H1 (cell line): ENCODE measurements at regions not wholly inside any gene's neighbourhood (a gene's known extent, or its start where the extent isn't known, plus 50 kb on each side); places are given as distances from the start of the nearest gene placed in this dataset.

Source experiments
- CTCF ChIA-PET: fragments of 300-600 bp; sonication (Branson Sonifier 250); formaldehyde crosslinking; loops from one replicate; lab custom pipeline; 2021; ENCODE audit not compliant: partially characterized antibody; lab: Charles Lee
- POLR2A ChIA-PET: fragments of 300-600 bp; sonication (Branson Sonifier 250); formaldehyde crosslinking; loops from one replicate; lab custom pipeline; 2021; ENCODE audit warnings: inconsistent platforms; ENCODE audit not compliant: partially characterized antibody; lab: Charles Lee
- DNase-seq, 2 experiments: peaks; one replicate each; pipeline versions ENCODE4 v3.0.0 to v3.0.0-alpha.2; 2010 to 2022; ENCODE audit warnings: low spot score in 2 of 2, low read depth in 1 of 2, mixed read lengths in 1 of 2
- FAIRE-seq: peaks from 2 replicates; lab custom pipeline; 2011; peaks lifted over from hg19 to GRCh38; lab: Jason Lieb, UNC
- H2AFZ ChIP-seq: 2 replicates; pipeline ENCODE4 v1.8.1; 2012; ENCODE audit warnings: low read length, inconsistent platforms
- H2AK5ac ChIP-seq: 2 replicates; pipeline ENCODE4 v1.6.1; 2013; ENCODE audit warnings: low read depth, low read length
- H2BK120ac ChIP-seq: replicated peaks from 2 replicates; pipeline ENCODE3; 2013; ENCODE audit warnings: low read depth, low read length, inconsistent platforms
- H2BK12ac ChIP-seq: 2 replicates; pipeline ENCODE4 v1.6.1; 2013; ENCODE audit warnings: low read depth, low read length
- H2BK15ac ChIP-seq: 2 replicates; pipeline ENCODE4 v1.6.1; 2013; ENCODE audit warnings: low read length
- H2BK20ac ChIP-seq: 2 replicates; pipeline ENCODE4 v1.6.1; 2013; ENCODE audit warnings: low read length
- H2BK5ac ChIP-seq: 2 replicates; pipeline ENCODE4 v1.6.1; 2013; ENCODE audit warnings: low read depth, low read length
- H3K14ac ChIP-seq: 2 replicates; pipeline ENCODE4 v1.6.1; 2013; ENCODE audit warnings: inconsistent platforms; ENCODE audit not compliant: insufficient read length
- H3K18ac ChIP-seq: 2 replicates; pipeline ENCODE4 v1.6.1; 2013; ENCODE audit warnings: low read length; ENCODE audit errors: extremely low read depth
- H3K23ac ChIP-seq: 2 replicates; pipeline ENCODE4 v1.6.1; 2013; ENCODE audit warnings: inconsistent platforms; ENCODE audit not compliant: insufficient read length
- H3K23me2 ChIP-seq: 2 replicates; pipeline ENCODE4 v1.6.1; 2013; ENCODE audit warnings: low read depth, low read length
- H3K27ac ChIP-seq: 2 replicates; pipeline ENCODE4 v1.6.1; 2011; ENCODE audit warnings: low read depth, low read length, inconsistent platforms
- H3K27me3 ChIP-seq, 4 experiments: replicated peaks in 1 of 4; 1 replicate in 1 of 4; 2 replicates in 3 of 4; pipeline versions ENCODE4 v1.6.1 to v1.8.1; 2011 to 2013; ENCODE audit warnings: low read length in 3 of 4, mild to moderate bottlenecking in 3 of 4, inconsistent platforms in 2 of 4, mixed read lengths in 2 of 4, moderate library complexity in 1 of 4; ENCODE audit not compliant: control insufficient read depth in 3 of 4, insufficient read depth in 3 of 4; ENCODE audit errors: extremely low read depth in 1 of 4
- H3K36me3 ChIP-seq, 4 experiments: 2 replicates each; pipeline versions ENCODE4 v1.6.1 to v1.8.1; 2011 to 2013; ENCODE audit warnings: mild to moderate bottlenecking in 4 of 4, low read length in 3 of 4, moderate library complexity in 2 of 4, control low read depth in 1 of 4, inconsistent platforms in 1 of 4; ENCODE audit not compliant: insufficient read depth in 4 of 4, control insufficient read depth in 2 of 4
- H3K4ac ChIP-seq: replicated peaks from 2 replicates; pipeline ENCODE3; 2013; ENCODE audit warnings: low read length, low read depth, mixed read lengths, inconsistent platforms; ENCODE audit not compliant: insufficient read length
- H3K4me1 ChIP-seq, 4 experiments: replicated peaks in 1 of 4; 1 replicate in 1 of 4; 2 replicates in 3 of 4; pipeline versions ENCODE4 v1.6.1 to v1.8.1; 2011 to 2013; ENCODE audit warnings: low read length in 3 of 4, inconsistent platforms in 2 of 4, mixed read lengths in 1 of 4; ENCODE audit not compliant: insufficient read depth in 4 of 4, control insufficient read depth in 3 of 4
- H3K4me2 ChIP-seq, 2 experiments: 2 replicates each; pipeline versions ENCODE4 v1.6.1 to v1.8.1; 2011 to 2013; ENCODE audit warnings: low read depth in 2 of 2, low read length in 2 of 2, control low read depth in 1 of 2, inconsistent platforms in 1 of 2, mild to moderate bottlenecking in 1 of 2; ENCODE audit not compliant: insufficient read depth in 1 of 2
- H3K4me3 ChIP-seq, 4 experiments: fragments of 200-600, 300-600 bp in 1 of 4; sonication (generic), shearing (Covaris generic), sonication (Bioruptor Twin) in 1 of 4; 2 replicates each; pipeline versions ENCODE4 v1.5.1 to v1.8.1; 2011 to 2016; ENCODE audit warnings: low read length in 4 of 4, low read depth in 3 of 4, control low read depth in 2 of 4, inconsistent platforms in 2 of 4, mild to moderate bottlenecking in 2 of 4, mixed read lengths in 1 of 4, moderate library complexity in 1 of 4; ENCODE audit not compliant: insufficient read depth in 2 of 4; ENCODE audit errors: extremely low read depth in 1 of 4
- H3K56ac ChIP-seq: replicated peaks from 2 replicates; pipeline ENCODE3; 2013; ENCODE audit warnings: low read depth, mild to moderate bottlenecking, mixed read lengths, low read length, inconsistent platforms; ENCODE audit not compliant: insufficient read length
- H3K79me1 ChIP-seq: 2 replicates; pipeline ENCODE4 v1.6.1; 2013; ENCODE audit warnings: low read depth, low read length, control low read depth
- H3K79me2 ChIP-seq, 2 experiments: 2 replicates each; pipeline versions ENCODE4 v1.6.1 to v1.8.1; 2012 to 2013; ENCODE audit warnings: low read length in 2 of 2, mild to moderate bottlenecking in 2 of 2, inconsistent platforms in 1 of 2; ENCODE audit not compliant: insufficient read depth in 2 of 2, control insufficient read depth in 1 of 2
- H3K9ac ChIP-seq, 4 experiments: replicated peaks in 1 of 4; 1 replicate in 1 of 4; 2 replicates in 3 of 4; pipeline versions ENCODE4 v1.6.1 to v1.8.1; 2011 to 2013; ENCODE audit warnings: low read depth in 3 of 4, low read length in 3 of 4, control low read depth in 2 of 4, mild to moderate bottlenecking in 2 of 4, moderate library complexity in 2 of 4, inconsistent platforms in 1 of 4; ENCODE audit errors: extremely low read depth in 1 of 4
- H3K9me3 ChIP-seq, 2 experiments: 2 replicates each; pipeline versions ENCODE4 v1.6.1 to v1.8.1; 2012 to 2013; ENCODE audit warnings: mild to moderate bottlenecking in 2 of 2, moderate library complexity in 2 of 2, control low read depth in 1 of 2, inconsistent platforms in 1 of 2, low read depth in 1 of 2, low read length in 1 of 2, mixed read lengths in 1 of 2; ENCODE audit not compliant: insufficient read depth in 2 of 2
- H4K20me1 ChIP-seq, 2 experiments: replicated peaks in 1 of 2; 2 replicates each; pipeline versions ENCODE3 to v1.8.1; 2011 to 2013; ENCODE audit warnings: inconsistent platforms in 2 of 2, low read length in 2 of 2, mild to moderate bottlenecking in 1 of 2; ENCODE audit not compliant: insufficient read depth in 2 of 2, control insufficient read depth in 1 of 2
- H4K5ac ChIP-seq: 2 replicates; pipeline ENCODE4 v1.6.1; 2013; ENCODE audit warnings: low read length, low read depth, mixed read lengths, inconsistent platforms; ENCODE audit not compliant: insufficient read length
- H4K8ac ChIP-seq: 2 replicates; pipeline ENCODE4 v1.8.0; 2013; ENCODE audit warnings: mild to moderate bottlenecking, moderate library complexity, low read length, inconsistent platforms; ENCODE audit not compliant: insufficient read depth; ENCODE audit errors: extremely low read depth
- H4K91ac ChIP-seq: replicated peaks from 2 replicates; pipeline ENCODE3; 2013; ENCODE audit warnings: low read length, mixed read lengths, inconsistent platforms; ENCODE audit not compliant: insufficient read length
- CBX5 ChIP-seq: fragments of 300-800, 300-1000 bp; sonication (generic); IDR thresholded peaks from 2 replicates; pipeline ENCODE4 v1.7.1; 2016; ENCODE audit warnings: antibody characterized with exemption, low read length, low read depth
- CBX8 ChIP-seq: fragments of 300-800, 300-1000 bp; sonication (generic); IDR thresholded peaks from 2 replicates; pipeline ENCODE4 v1.7.1; 2016; ENCODE audit warnings: low read depth, low read length, borderline replicate concordance
- CTBP2 ChIP-seq: IDR thresholded peaks from 2 replicates; pipeline ENCODE4 v1.7.0; 2011; ENCODE audit warnings: borderline replicate concordance, mild to moderate bottlenecking, moderate library complexity, mixed read lengths, low read length; ENCODE audit not compliant: insufficient read depth, insufficient read length
- FOSL1 ChIP-seq: IDR thresholded peaks from 2 replicates; pipeline ENCODE4 v1.6.1; 2011; ENCODE audit warnings: mild to moderate bottlenecking, low read depth, low read length, moderate library complexity; ENCODE audit not compliant: insufficient read depth
- JUN ChIP-seq: IDR thresholded peaks from 2 replicates; pipeline ENCODE4 v1.6.1; 2011; ENCODE audit warnings: low read depth, mild to moderate bottlenecking, improper control_type of control experiment, low read length
- JUND ChIP-seq: IDR thresholded peaks from 2 replicates; pipeline ENCODE4 v1.6.1; 2011; ENCODE audit warnings: mild to moderate bottlenecking, improper control_type of control experiment, low read length
- MAFK ChIP-seq: IDR thresholded peaks from 2 replicates; pipeline ENCODE4 v1.6.1; 2012; ENCODE audit warnings: low read depth, mild to moderate bottlenecking, improper control_type of control experiment, low read length
- PHF8 ChIP-seq: fragments of 200-600 bp; sonication (generic); conservative IDR thresholded peaks from 2 replicates; pipeline ENCODE4 v1.7.1; 2012; ENCODE audit warnings: low read depth, mild to moderate bottlenecking, inconsistent platforms, low read length, moderate library complexity
- POLR2A ChIP-seq, 2 experiments: IDR thresholded peaks; 1 replicate in 1 of 2; 2 replicates in 1 of 2; pipeline ENCODE4 v1.6.1; 2011; ENCODE audit warnings: low read depth in 2 of 2, low read length in 2 of 2, mild to moderate bottlenecking in 2 of 2; ENCODE audit errors: control extremely low read depth in 1 of 2
- POU5F1 ChIP-seq: IDR thresholded peaks from 2 replicates; pipeline ENCODE4 v1.6.1; 2011; ENCODE audit warnings: low read depth, mild to moderate bottlenecking, low read length, moderate library complexity
- RAD21 ChIP-seq, 2 experiments: IDR thresholded peaks in 1 of 2; conservative IDR thresholded peaks in 1 of 2; 2 replicates each; pipeline ENCODE4 v1.6.1; 2011; ENCODE audit warnings: low read depth in 2 of 2, low read length in 2 of 2, improper control_type of control experiment in 1 of 2, inconsistent platforms in 1 of 2, mild to moderate bottlenecking in 1 of 2, moderate library complexity in 1 of 2
- SIRT6 ChIP-seq: IDR thresholded peaks from one replicate; pipeline ENCODE4 v1.7.1; 2012; ENCODE audit warnings: low read length, inconsistent platforms
- SIX5 ChIP-seq: IDR thresholded peaks from 2 replicates; pipeline ENCODE4 v1.6.1; 2011; ENCODE audit warnings: mild to moderate bottlenecking, low read depth, low read length
- SP1 ChIP-seq: IDR thresholded peaks from 2 replicates; pipeline ENCODE4 v1.6.1; 2011; ENCODE audit warnings: low read depth, low read length
- TAF1 ChIP-seq: IDR thresholded peaks from 2 replicates; pipeline ENCODE4 v1.6.1; 2011; ENCODE audit warnings: mild to moderate bottlenecking, low read depth, low read length
- TBP ChIP-seq: IDR thresholded peaks from 2 replicates; pipeline ENCODE4 v1.6.1; 2011; ENCODE audit warnings: low read depth, low read length, improper control_type of control experiment
- TEAD4 ChIP-seq: IDR thresholded peaks from 2 replicates; pipeline ENCODE4 v1.6.1; 2012; ENCODE audit warnings: low read depth, low read length, inconsistent platforms, mixed read lengths

GRCh38 chr14:98169170-98169587, 1102.8 kb downstream of the BCL11B start:
- Histone ChIP-seq H2BK120ac (no peak overlapping the region), H3K4ac (no peak overlapping the region), H2BK20ac (no peak overlapping the region), H3K27ac (no peak overlapping the region), H3K4me1 (peaks cover 0 to 7% (median 2%) of the 10 kb centered on the region in 4 experiments; a peak in 4 of 7 replicates), H2AFZ (no peak overlapping the region), H3K18ac (no peak overlapping the region), H3K79me1 (no peaks in the 10 kb centered on the region), H3K9ac (no peak overlapping the region), H4K8ac (no peak overlapping the region), H3K4me3 (no peak overlapping the region), H2BK5ac (no peak overlapping the region), H2BK12ac (no peak overlapping the region), H3K27me3 (no peaks in the 10 kb centered on the region), H2BK15ac (no peak overlapping the region), H2AK5ac (no peak overlapping the region), H3K79me2 (no peaks in the 10 kb centered on the region), H3K23me2 (no peaks in the 10 kb centered on the region), H4K20me1 (no peaks in the 10 kb centered on the region), H3K56ac (no peak overlapping the region), H3K4me2 (no peak overlapping the region), H3K14ac (no peak overlapping the region), H3K36me3 (no peaks in the 10 kb centered on the region), H3K9me3 (no peaks in the 10 kb centered on the region), H4K5ac (no peak overlapping the region), H3K23ac (no peak overlapping the region), H4K91ac (no peak overlapping the region)
- ChIA-PET CTCF (interaction anchor here (1.4 to 1.9 kb wide), 3 partner anchors 10 to 191 kb away, joined by 4 to 7 read pairs (median 5); no protein-coding TSS in a partner anchor), POLR2A (no interaction called here)
- DNase-seq (no peak), FAIRE-seq (no peak)
- TF ChIP-seq SIX5 (no peak), CBX8 (no peak), FOSL1 (no peak), TEAD4 (no peak), TAF1 (no peak), CBX5 (no peak), JUN (no peak), CTBP2 (no peak), POLR2A (IDR thresholded peaks at IDR 0.05; ENCODE audit: control extremely low read depth in 1 of 2, low read depth in 2 of 2, low read length in 2 of 2) (no peak), TBP (no peak), SP1 (no peak), JUND (no peak), POU5F1 (no peak), MAFK (no peak), PHF8 (no peak), RAD21 (IDR thresholded peaks at IDR 0.05 in 1 of 2, conservative IDR thresholded peaks at IDR 0.05 in 1 of 2; ENCODE audit: low read depth in 2 of 2, low read length in 2 of 2) (no peak), SIRT6 (no peak)
